Left lung (tissue), 4 donors: ENCODE measurements at regions not wholly inside any gene's neighbourhood (a gene's known extent, or its start where the extent isn't known, plus 50 kb on each side); places are given as distances from the start of the nearest gene placed in this dataset.
A peak's percentile ranks its signal among the peaks of the same experiment; 100 is the strongest.

Source experiments
- ATAC-seq: fragments of 200-7000 bp; cut with Tn5 transposase; one replicate; pipeline ENCODE4 v1.9.1; 2020; ENCODE audit warnings: moderate library complexity
- DNase-seq, 4 donors: peaks; one replicate each; pipeline ENCODE4 v3.0.0-alpha.2; 2013 to 2020
- H3K27ac ChIP-seq, 2 donors: fragments of 200-600 bp; sonication (generic) in 1 of 2; one replicate each; pipeline versions ENCODE4 v1.5.0 to v1.8.0; 2020 to 2021
- H3K27me3 ChIP-seq, 2 donors: fragments of 200-600 bp; sonication (generic) in 1 of 2; one replicate each; pipeline versions ENCODE4 v1.5.0 to v1.8.0; 2020 to 2021
- H3K36me3 ChIP-seq, 2 donors: fragments of 200-600 bp; sonication (generic) in 1 of 2; one replicate each; pipeline versions ENCODE4 v1.5.0 to v1.8.0; 2020 to 2021
- H3K4me1 ChIP-seq, 2 donors: fragments of 200-600 bp; one replicate each; pipeline ENCODE4 v1.8.0; 2021
- H3K4me3 ChIP-seq, 2 donors: fragments of 200-600 bp; sonication (generic) in 1 of 2; one replicate each; pipeline versions ENCODE4 v1.5.0 to v1.8.0; 2020 to 2021; ENCODE audit warnings: mild to moderate bottlenecking in 1 of 2
- H3K9me3 ChIP-seq, 2 donors: fragments of 200-600 bp; sonication (generic) in 1 of 2; one replicate each; pipeline versions ENCODE4 v1.5.0 to v1.8.0; 2020 to 2021
- CTCF ChIP-seq, 2 donors: fragments of 200-600 bp; sonication (generic) in 1 of 2; IDR thresholded peaks; one replicate each; pipeline versions ENCODE4 v1.5.0 to v1.8.0; 2021; ENCODE audit warnings: antibody characterized with exemption in 2 of 2
- intact Hi-C, 2 donors: fragments of 100-400 bp; cut with DNase I; formaldehyde crosslinking; loops; one replicate each; pipeline versions ENCODE4 v1.11.2 to v1.14.2; 2022
- donor health status: DM: no; HTN: yes; CAD: no.
- donor health status: DM: no; HTN: no; CAD: no.

- Histone ChIP-seq H3K27ac (no peak overlapping the region), H3K4me1 (no peaks in the 10 kb centered on the region), H3K36me3 (no peaks in the 10 kb centered on the region), H3K27me3 (no peaks in the 10 kb centered on the region), H3K4me3 (no peak overlapping the region), H3K9me3 (peaks cover 0 to 6% of the 10 kb centered on the region in 2 donors)
- intact Hi-C loops, result no loop called here
- DNase-seq, result no peak
- peak; percentile 39 for ATAC-seq
- peak in 1 of 2 donors; percentile 35 for TF ChIP-seq CTCF (IDR thresholded peaks at IDR 0.05)
Measured at GRCh38 chr5:126234563-126235195, 188.5 kb upstream of the GRAMD2B start.

- no peaks in the 10 kb centered on the region for H3K9me3 ChIP-seq
- H3K27me3 ChIP-seq, result no peaks in the 10 kb centered on the region
- TF ChIP-seq CTCF (IDR thresholded peaks at IDR 0.05), result no peak
- intact Hi-C loops, result no loop called here
- no peak for ATAC-seq
- no peak overlapping the region for H3K27ac ChIP-seq
- H3K4me1 ChIP-seq, result no peaks in the 10 kb centered on the region
- H3K4me3 ChIP-seq, result no peak overlapping the region
- no peaks in the 10 kb centered on the region for H3K36me3 ChIP-seq
- no peak for DNase-seq
Measured at GRCh38 chr5:126235628-126236027, 187.6 kb upstream of the GRAMD2B start.

GRCh38 chr5:126236994-126237393 lies 186.2 kb upstream of the GRAMD2B start:
- H3K4me3 ChIP-seq, result no peak overlapping the region
- no peaks in the 10 kb centered on the region for H3K4me1 ChIP-seq
- no peak overlapping the region for H3K27ac ChIP-seq
- TF ChIP-seq CTCF (IDR thresholded peaks at IDR 0.05), result no peak
- DNase-seq (no peak), ATAC-seq (no peak)
- no peaks in the 10 kb centered on the region for H3K36me3 ChIP-seq
- H3K27me3 ChIP-seq, result no peaks in the 10 kb centered on the region
- intact Hi-C loops, result no loop called here
- H3K9me3 ChIP-seq, result no peaks in the 10 kb centered on the region

- Histone ChIP-seq H3K4me1 (no peaks in the 10 kb centered on the region), H3K27me3 (no peaks in the 10 kb centered on the region), H3K36me3 (no peaks in the 10 kb centered on the region), H3K27ac (no peak overlapping the region), H3K4me3 (no peak overlapping the region), H3K9me3 (no peaks in the 10 kb centered on the region)
- no peak for TF ChIP-seq CTCF (IDR thresholded peaks at IDR 0.05)
- intact Hi-C loops, result no loop called here
- ATAC-seq, result no peak
- DNase-seq, result no peak
Measured at GRCh38 chr5:126248611-126249010, 174.6 kb upstream of the GRAMD2B start.

- ATAC-seq, result no peak
Measured at GRCh38 chr5:126251024-126251423, 172.2 kb upstream of the GRAMD2B start.

More at GRCh38 chr5:126251024-126251423, 172.2 kb upstream of the GRAMD2B start:
- no peak overlapping the region for H3K27ac ChIP-seq
- H3K9me3 ChIP-seq, result no peaks in the 10 kb centered on the region
- no peaks in the 10 kb centered on the region for H3K4me1 ChIP-seq
- H3K36me3 ChIP-seq, result no peaks in the 10 kb centered on the region
- H3K27me3 ChIP-seq, result no peaks in the 10 kb centered on the region
- intact Hi-C loops, result no loop called here
- H3K4me3 ChIP-seq, result no peak overlapping the region
- DNase-seq, result no peak
- TF ChIP-seq CTCF (IDR thresholded peaks at IDR 0.05), result no peak
